ENCODE measurements at regions not wholly inside any gene's neighbourhood (a gene's known extent, or its start where the extent isn't known, plus 50 kb on each side); places are given as distances from the start of the nearest gene placed in this dataset.

DNA sequence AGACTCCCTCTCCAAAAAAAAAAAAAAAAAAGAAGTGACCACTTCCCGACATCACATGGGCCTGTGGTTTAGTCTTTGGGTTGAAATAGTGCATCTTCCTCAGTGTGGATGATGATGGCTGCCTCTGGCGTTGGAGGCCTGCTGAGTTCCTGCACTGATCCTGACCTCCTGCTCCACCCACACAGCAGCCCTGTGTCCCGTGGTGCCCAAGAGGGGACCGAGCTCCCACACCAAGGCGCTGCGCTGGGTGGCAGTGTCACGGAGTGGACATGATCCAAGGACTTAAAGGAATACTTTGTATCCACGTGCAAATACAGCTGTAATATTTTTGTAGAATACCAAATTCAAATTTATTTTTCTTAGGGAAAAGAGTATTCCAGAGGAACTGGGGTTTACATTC lies 109.2 kb upstream of the PHACTR3 start:
- BruUV-seq (replicated peaks), result no TSS peak
- CTCF ChIA-PET, result interaction anchor here (0.7 to 1.6 kb wide), 4 partner anchors 8 to 33 kb away, joined by 3 to 7 read pairs (median 6); no protein-coding TSS in a partner anchor
- Histone ChIP-seq H3K9me3 (ENCODE audit: control insufficient read depth, insufficient read depth, low read length) (no peaks in the 10 kb centered on the region), H2BK120ac (ENCODE audit: low read depth, low read length) (no peak overlapping the region), H3K18ac (ENCODE audit: low read depth, low read length) (no peak overlapping the region), H3K36me3 (ENCODE audit: control insufficient read depth, insufficient read depth, low read length) (no peaks in the 10 kb centered on the region), H3K4me1 (ENCODE audit: control insufficient read depth, insufficient read depth, low read length) (no peaks in the 10 kb centered on the region), H2BK15ac (ENCODE audit: low read depth, low read length) (no peak overlapping the region), H2AK5ac (ENCODE audit: low read depth, low read length) (no peak overlapping the region), H4K20me1 (ENCODE audit: insufficient read depth, low read length) (no peaks in the 10 kb centered on the region), H3K9ac (ENCODE audit: low read depth, low read length) (no peak overlapping the region), H3K4ac (ENCODE audit: low read depth, low read length) (no peak overlapping the region), H4K91ac (ENCODE audit: insufficient read depth, low read depth, low read length) (no peak overlapping the region), H3K23ac (ENCODE audit: low read depth, low read length) (no peak overlapping the region), H4K5ac (ENCODE audit: low read depth, low read length) (no peak overlapping the region), H2AK9ac (replicated peaks; ENCODE audit: low read depth, low read length, poor library complexity) (no peak overlapping the region), H3K79me1 (ENCODE audit: low read depth in 1 of 2, low read length in 2 of 2) (no peaks in the 10 kb centered on the region), H3K14ac (replicated peaks; ENCODE audit: low read depth, low read length) (no peak overlapping the region), H3K9me1 (ENCODE audit: insufficient read depth, low read length) (no peaks in the 10 kb centered on the region), H2BK5ac (ENCODE audit: low read depth, low read length, poor library complexity, severe bottlenecking) (no peak overlapping the region), H3K4me2 (ENCODE audit: low read depth, low read length) (no peak overlapping the region), H2BK20ac (ENCODE audit: low read depth, low read length) (no peak overlapping the region), H2AFZ (replicated peaks; ENCODE audit: low read length, poor library complexity) (peak overlapping the region; percentile 51), H4K8ac (ENCODE audit: low read depth in 2 of 2, low read length in 2 of 2) (no peak overlapping the region), H3K27me3 (ENCODE audit: control insufficient read depth, insufficient read depth, low read length) (no peaks in the 10 kb centered on the region), H3K27ac (ENCODE audit: insufficient read depth, low read length) (no peak overlapping the region), H3K56ac (ENCODE audit: extremely low read depth, insufficient read depth, low read length) (no peak overlapping the region), H3K4me3 (ENCODE audit: insufficient read depth, low read depth, low read length) (no peak overlapping the region)
- in situ Hi-C loops (cut with MboI; ENCODE audit: low sequenced_read_pairs), result loop anchor here (10.0 kb wide), 1 partner anchor 630 kb away; no protein-coding TSS in a partner anchor
- DNase-seq (no peak), ATAC-seq (ENCODE audit: low read depth) (no peak)
- dilution Hi-C loops (cut with HindIII; ENCODE audit: low sequenced_read_pairs, unreplicated experiment), result no loop called here
- POLR2A ChIA-PET (ENCODE audit: unreplicated experiment), result no interaction called here
- intact Hi-C loops (cut with micrococcal nuclease), result loop anchor here (5.0 to 10.0 kb wide), 2 partner anchors 410 to 438 kb away; no protein-coding TSS in a partner anchor
- 87% methylated on average over 3 of the region's 8 CpGs; no CpG with 5 or more reads in 1 of the 2 experiments for WGBS, 2 experiments (ENCODE audit: extremely low coverage in 2 of 2, insufficient read length in 1 of 2)
- no peak for TF ChIP-seq MAZ (IDR thresholded peaks at IDR 0.05; ENCODE audit: borderline replicate concordance, low read depth, low read length)
- TF ChIP-seq, protein P1, sequence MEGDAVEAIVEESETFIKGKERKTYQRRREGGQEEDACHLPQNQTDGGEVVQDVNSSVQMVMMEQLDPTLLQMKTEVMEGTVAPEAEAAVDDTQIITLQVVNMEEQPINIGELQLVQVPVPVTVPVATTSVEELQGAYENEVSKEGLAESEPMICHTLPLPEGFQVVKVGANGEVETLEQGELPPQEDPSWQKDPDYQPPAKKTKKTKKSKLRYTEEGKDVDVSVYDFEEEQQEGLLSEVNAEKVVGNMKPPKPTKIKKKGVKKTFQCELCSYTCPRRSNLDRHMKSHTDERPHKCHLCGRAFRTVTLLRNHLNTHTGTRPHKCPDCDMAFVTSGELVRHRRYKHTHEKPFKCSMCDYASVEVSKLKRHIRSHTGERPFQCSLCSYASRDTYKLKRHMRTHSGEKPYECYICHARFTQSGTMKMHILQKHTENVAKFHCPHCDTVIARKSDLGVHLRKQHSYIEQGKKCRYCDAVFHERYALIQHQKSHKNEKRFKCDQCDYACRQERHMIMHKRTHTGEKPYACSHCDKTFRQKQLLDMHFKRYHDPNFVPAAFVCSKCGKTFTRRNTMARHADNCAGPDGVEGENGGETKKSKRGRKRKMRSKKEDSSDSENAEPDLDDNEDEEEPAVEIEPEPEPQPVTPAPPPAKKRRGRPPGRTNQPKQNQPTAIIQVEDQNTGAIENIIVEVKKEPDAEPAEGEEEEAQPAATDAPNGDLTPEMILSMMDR (conservative IDR thresholded peaks at IDR 0.05; ENCODE audit: low read depth, low read length), result no peak
- no peak for TF ChIP-seq RAD21 (IDR thresholded peaks at IDR 0.05; ENCODE audit: low read length)
